ENCODE measurements at regions not wholly inside any gene's neighbourhood (a gene's known extent, or its start where the extent isn't known, plus 50 kb on each side); places are given as distances from the start of the nearest gene placed in this dataset.

GRCh38 chr3:29067007-29067406, 213.9 kb upstream of the RBMS3 start:
- Mint-ChIP-seq H3K4me1 (no peaks in the 10 kb centered on the region), H3K27ac (no peak overlapping the region), H3K27me3 (ENCODE audit: low read depth in 2 of 2) (no peaks in the 10 kb centered on the region), H3K4me3 (no peak overlapping the region), H3K36me3 (no peaks in the 10 kb centered on the region), H3K9me3 (peaks cover 11 to 12% of the 10 kb centered on the region in 2 donors)
- no peaks in the 10 kb centered on the region for H3K4me1 ChIP-seq (ENCODE audit: control insufficient read depth, insufficient read depth, low read length)
- no peak for ATAC-seq
- no peak for TF ChIP-seq CTCF (IDR thresholded peaks at IDR 0.05)
- H3K36me3 ChIP-seq (ENCODE audit: control insufficient read depth, insufficient read depth, low read length): no peaks in the 10 kb centered on the region
- no peak for DNase-seq
- WGBS (ENCODE audit: insufficient coverage): 94% methylated on average over 4 of the region's 4 CpGs
- no peaks in the 10 kb centered on the region for H3K9me3 ChIP-seq (ENCODE audit: control insufficient read depth, insufficient read depth, low read length)
- no peak overlapping the region for H3K27ac ChIP-seq (ENCODE audit: low read length)
- H3K27me3 ChIP-seq (ENCODE audit: control insufficient read depth, insufficient read depth, low read length): no peaks in the 10 kb centered on the region
- intact Hi-C loops (cut with micrococcal nuclease): no loop called here
- H3K4me3 ChIP-seq (ENCODE audit: low read length): no peak overlapping the region

DNA sequence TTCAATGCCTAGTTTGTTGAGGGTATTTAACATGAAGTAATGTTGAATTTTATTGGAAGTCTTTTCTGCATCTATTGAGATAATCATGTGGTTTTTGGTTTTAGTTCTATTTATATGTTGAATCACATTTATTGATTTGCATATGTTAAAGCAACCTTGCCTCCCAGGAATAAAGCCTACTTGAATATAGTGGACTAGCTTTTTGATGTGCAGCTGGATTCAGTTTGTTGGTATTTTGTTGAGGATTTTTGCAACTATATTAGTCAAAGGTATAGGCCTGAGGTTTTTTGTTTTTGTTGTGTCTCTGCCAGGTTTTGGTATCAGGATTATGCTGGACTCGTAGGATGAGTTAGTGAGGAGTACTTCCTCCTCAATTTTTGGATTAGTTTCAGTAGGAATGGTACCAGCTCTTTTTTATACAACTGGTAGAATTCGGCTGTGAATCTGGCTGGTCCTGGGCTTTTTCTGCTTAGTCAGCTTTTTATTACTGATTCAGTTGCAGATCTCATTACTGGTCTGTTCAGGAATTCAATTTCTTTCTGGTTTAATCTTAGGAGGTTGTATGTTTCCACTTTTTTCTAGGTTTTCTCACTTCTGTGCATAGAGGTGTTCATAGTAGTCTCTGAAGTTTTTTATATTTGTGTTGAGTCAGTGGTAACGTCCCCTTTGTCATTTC, 209.8 kb upstream of the RBMS3 start:
- H3K4me1 ChIP-seq (ENCODE audit: control insufficient read depth, insufficient read depth, low read length): no peaks in the 10 kb centered on the region
- Mint-ChIP-seq H3K36me3 (no peaks in the 10 kb centered on the region), H3K4me3 (no peak overlapping the region), H3K27me3 (ENCODE audit: low read depth in 2 of 2) (no peaks in the 10 kb centered on the region), H3K27ac (no peak overlapping the region), H3K4me1 (no peaks in the 10 kb centered on the region), H3K9me3 (peaks cover 14 to 19% of the 10 kb centered on the region in 2 donors)
- no peaks in the 10 kb centered on the region for H3K27me3 ChIP-seq (ENCODE audit: control insufficient read depth, insufficient read depth, low read length)
- intact Hi-C loops (cut with micrococcal nuclease): no loop called here
- H3K9me3 ChIP-seq (ENCODE audit: control insufficient read depth, insufficient read depth, low read length): no peaks in the 10 kb centered on the region
- H3K36me3 ChIP-seq (ENCODE audit: control insufficient read depth, insufficient read depth, low read length): no peaks in the 10 kb centered on the region
- ATAC-seq (no peak), DNase-seq (no peak)
- TF ChIP-seq CTCF (IDR thresholded peaks at IDR 0.05): no peak
- no peak overlapping the region for H3K4me3 ChIP-seq (ENCODE audit: low read length)
- H3K27ac ChIP-seq (ENCODE audit: low read length): no peak overlapping the region
- 80% methylated on average over 2 of the region's 3 CpGs for WGBS (ENCODE audit: insufficient coverage)

DNA sequence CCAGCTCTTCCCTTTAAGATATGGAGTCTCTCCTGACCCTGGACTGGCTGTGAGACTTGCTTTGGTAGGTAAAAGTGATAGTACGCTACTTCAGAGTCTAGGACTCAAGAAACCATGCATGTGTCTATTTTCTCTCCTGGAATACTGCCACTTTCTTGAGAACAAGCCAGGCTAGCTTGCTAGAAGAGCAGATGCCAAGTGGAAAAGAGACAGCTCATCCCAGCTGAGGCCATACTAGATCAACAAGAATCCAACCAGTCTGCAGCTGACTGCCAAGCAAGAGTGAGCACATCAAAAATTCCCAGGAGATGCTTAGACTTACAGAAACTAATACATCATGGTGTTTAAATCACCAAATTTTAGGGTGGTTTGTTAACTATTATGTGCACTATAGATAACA, 208.3 kb upstream of the RBMS3 start:
- Mint-ChIP-seq H3K27ac (no peak overlapping the region), H3K27me3 (ENCODE audit: low read depth in 2 of 2) (no peaks in the 10 kb centered on the region), H3K4me1 (no peaks in the 10 kb centered on the region), H3K4me3 (no peak overlapping the region), H3K36me3 (no peaks in the 10 kb centered on the region), H3K9me3 (peaks cover 17 to 19% of the 10 kb centered on the region in 2 donors)
- 76% methylated on average over 1 of the region's 1 CpG for WGBS (ENCODE audit: insufficient coverage)
- Histone ChIP-seq H3K4me1 (ENCODE audit: control insufficient read depth, insufficient read depth, low read length) (no peaks in the 10 kb centered on the region), H3K9me3 (ENCODE audit: control insufficient read depth, insufficient read depth, low read length) (no peaks in the 10 kb centered on the region), H3K27me3 (ENCODE audit: control insufficient read depth, insufficient read depth, low read length) (no peaks in the 10 kb centered on the region), H3K36me3 (ENCODE audit: control insufficient read depth, insufficient read depth, low read length) (no peaks in the 10 kb centered on the region), H3K27ac (ENCODE audit: low read length) (no peak overlapping the region), H3K4me3 (ENCODE audit: low read length) (no peak overlapping the region)
- ATAC-seq: no peak
- no peak for TF ChIP-seq CTCF (IDR thresholded peaks at IDR 0.05)
- intact Hi-C loops (cut with micrococcal nuclease): no loop called here
- DNase-seq: no peak

GRCh38 chr3:29077356-29077755, 203.5 kb upstream of the RBMS3 start:
- intact Hi-C loops (cut with micrococcal nuclease): no loop called here
- H3K27me3 ChIP-seq (ENCODE audit: control insufficient read depth, insufficient read depth, low read length): no peaks in the 10 kb centered on the region
- H3K27ac ChIP-seq (ENCODE audit: low read length): no peak overlapping the region
- no peak for DNase-seq
- H3K4me3 ChIP-seq (ENCODE audit: low read length): no peak overlapping the region
- WGBS (ENCODE audit: insufficient coverage): no CpG with 5 or more reads among the region's 2 CpGs
- H3K4me3 Mint-ChIP-seq: no peak overlapping the region
- no peaks in the 10 kb centered on the region for H3K4me1 ChIP-seq (ENCODE audit: control insufficient read depth, insufficient read depth, low read length)
- H3K9me3 ChIP-seq (ENCODE audit: control insufficient read depth, insufficient read depth, low read length): no peaks in the 10 kb centered on the region
- no peaks in the 10 kb centered on the region for H3K36me3 ChIP-seq (ENCODE audit: control insufficient read depth, insufficient read depth, low read length)
- H3K27ac Mint-ChIP-seq: no peak overlapping the region
- no peaks in the 10 kb centered on the region for H3K36me3 Mint-ChIP-seq
- TF ChIP-seq CTCF (IDR thresholded peaks at IDR 0.05): no peak
- no peaks in the 10 kb centered on the region for H3K4me1 Mint-ChIP-seq
- ATAC-seq: no peak
- H3K9me3 Mint-ChIP-seq: peaks cover 5 to 11% of the 10 kb centered on the region in 2 donors
- no peaks in the 10 kb centered on the region for H3K27me3 Mint-ChIP-seq (ENCODE audit: low read depth in 2 of 2)
